ENCODE measurements at regions not wholly inside any gene's neighbourhood (a gene's known extent, or its start where the extent isn't known, plus 50 kb on each side); places are given as distances from the start of the nearest gene placed in this dataset.
"Not testable (repeated sequence)": the region's sequence is repeated elsewhere in the genome, so short reads cannot be mapped to it uniquely, and the experiment has no call there.

DNA sequence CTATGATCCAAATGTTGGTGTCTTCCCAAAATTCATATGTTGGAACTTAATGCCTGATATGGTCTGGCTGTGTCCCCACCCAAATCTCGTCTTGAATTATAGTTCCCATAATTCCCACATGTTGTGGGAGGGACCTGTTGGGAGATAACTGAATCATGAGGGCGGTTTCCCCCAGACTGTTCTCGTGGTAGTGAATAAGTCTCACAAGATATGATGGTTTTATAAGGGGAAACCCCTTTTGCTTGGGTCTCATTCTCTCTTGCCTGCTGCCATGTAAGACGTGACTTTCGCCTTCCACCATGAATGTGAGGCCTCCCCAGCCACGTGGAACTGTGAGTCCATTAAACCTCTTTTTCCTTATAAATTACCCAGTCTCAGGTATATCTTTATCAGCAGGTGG, 94.3 kb downstream of the ETS2 start:
- TF ChIP-seq, protein P1, sequence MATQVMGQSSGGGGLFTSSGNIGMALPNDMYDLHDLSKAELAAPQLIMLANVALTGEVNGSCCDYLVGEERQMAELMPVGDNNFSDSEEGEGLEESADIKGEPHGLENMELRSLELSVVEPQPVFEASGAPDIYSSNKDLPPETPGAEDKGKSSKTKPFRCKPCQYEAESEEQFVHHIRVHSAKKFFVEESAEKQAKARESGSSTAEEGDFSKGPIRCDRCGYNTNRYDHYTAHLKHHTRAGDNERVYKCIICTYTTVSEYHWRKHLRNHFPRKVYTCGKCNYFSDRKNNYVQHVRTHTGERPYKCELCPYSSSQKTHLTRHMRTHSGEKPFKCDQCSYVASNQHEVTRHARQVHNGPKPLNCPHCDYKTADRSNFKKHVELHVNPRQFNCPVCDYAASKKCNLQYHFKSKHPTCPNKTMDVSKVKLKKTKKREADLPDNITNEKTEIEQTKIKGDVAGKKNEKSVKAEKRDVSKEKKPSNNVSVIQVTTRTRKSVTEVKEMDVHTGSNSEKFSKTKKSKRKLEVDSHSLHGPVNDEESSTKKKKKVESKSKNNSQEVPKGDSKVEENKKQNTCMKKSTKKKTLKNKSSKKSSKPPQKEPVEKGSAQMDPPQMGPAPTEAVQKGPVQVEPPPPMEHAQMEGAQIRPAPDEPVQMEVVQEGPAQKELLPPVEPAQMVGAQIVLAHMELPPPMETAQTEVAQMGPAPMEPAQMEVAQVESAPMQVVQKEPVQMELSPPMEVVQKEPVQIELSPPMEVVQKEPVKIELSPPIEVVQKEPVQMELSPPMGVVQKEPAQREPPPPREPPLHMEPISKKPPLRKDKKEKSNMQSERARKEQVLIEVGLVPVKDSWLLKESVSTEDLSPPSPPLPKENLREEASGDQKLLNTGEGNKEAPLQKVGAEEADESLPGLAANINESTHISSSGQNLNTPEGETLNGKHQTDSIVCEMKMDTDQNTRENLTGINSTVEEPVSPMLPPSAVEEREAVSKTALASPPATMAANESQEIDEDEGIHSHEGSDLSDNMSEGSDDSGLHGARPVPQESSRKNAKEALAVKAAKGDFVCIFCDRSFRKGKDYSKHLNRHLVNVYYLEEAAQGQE (IDR thresholded peaks at IDR 0.05) = not testable (repeated sequence)
- TF ChIP-seq, protein P2, sequence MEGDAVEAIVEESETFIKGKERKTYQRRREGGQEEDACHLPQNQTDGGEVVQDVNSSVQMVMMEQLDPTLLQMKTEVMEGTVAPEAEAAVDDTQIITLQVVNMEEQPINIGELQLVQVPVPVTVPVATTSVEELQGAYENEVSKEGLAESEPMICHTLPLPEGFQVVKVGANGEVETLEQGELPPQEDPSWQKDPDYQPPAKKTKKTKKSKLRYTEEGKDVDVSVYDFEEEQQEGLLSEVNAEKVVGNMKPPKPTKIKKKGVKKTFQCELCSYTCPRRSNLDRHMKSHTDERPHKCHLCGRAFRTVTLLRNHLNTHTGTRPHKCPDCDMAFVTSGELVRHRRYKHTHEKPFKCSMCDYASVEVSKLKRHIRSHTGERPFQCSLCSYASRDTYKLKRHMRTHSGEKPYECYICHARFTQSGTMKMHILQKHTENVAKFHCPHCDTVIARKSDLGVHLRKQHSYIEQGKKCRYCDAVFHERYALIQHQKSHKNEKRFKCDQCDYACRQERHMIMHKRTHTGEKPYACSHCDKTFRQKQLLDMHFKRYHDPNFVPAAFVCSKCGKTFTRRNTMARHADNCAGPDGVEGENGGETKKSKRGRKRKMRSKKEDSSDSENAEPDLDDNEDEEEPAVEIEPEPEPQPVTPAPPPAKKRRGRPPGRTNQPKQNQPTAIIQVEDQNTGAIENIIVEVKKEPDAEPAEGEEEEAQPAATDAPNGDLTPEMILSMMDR (IDR thresholded peaks at IDR 0.05; ENCODE audit: low read depth, low read length, missing input control) = not testable (repeated sequence)
- not testable (repeated sequence) for TF ChIP-seq HNF4G (IDR thresholded peaks at IDR 0.05); HNF4A (conservative IDR thresholded peaks at IDR 0.05); TAF1 (conservative IDR thresholded peaks at IDR 0.05); GABPA (IDR thresholded peaks at IDR 0.05 in 1 of 2, conservative IDR thresholded peaks at IDR 0.05 in 1 of 2); JUND (IDR thresholded peaks at IDR 0.05)
- TF ChIP-seq, protein P3, sequence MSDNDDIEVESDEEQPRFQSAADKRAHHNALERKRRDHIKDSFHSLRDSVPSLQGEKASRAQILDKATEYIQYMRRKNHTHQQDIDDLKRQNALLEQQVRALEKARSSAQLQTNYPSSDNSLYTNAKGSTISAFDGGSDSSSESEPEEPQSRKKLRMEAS (IDR thresholded peaks at IDR 0.05) = not testable (repeated sequence)
